AG04449 (cell line): ENCODE measurements at regions not wholly inside any gene's neighbourhood (a gene's known extent, or its start where the extent isn't known, plus 50 kb on each side); places are given as distances from the start of the nearest gene placed in this dataset.

Source experiments
- CTCF ChIA-PET: fragments of 350-600 bp; formaldehyde crosslinking; extraction: SDS; loops from one replicate; lab custom pipeline; 2021; ENCODE audit warnings: antibody characterized with exemption; lab: Yijun Ruan, JAX
- POLR2A ChIA-PET: fragments of 400-600, 350-600 bp; formaldehyde crosslinking; extraction: SDS; loops from one replicate; lab custom pipeline; 2020; ENCODE audit warnings: antibody characterized with exemption, inconsistent platforms; lab: Yijun Ruan, JAX
- DNase-seq: peaks from one replicate; pipeline ENCODE4 v3.0.0-alpha.2; 2010; ENCODE audit warnings: low read depth, low spot score
- H3K4me3 ChIP-seq: 2 replicates; pipeline ENCODE4 v1.5.1; 2011; ENCODE audit warnings: low read depth, mild to moderate bottlenecking, control low read depth, low read length
- TF ChIP-seq, protein P1 (sequence below): IDR thresholded peaks from one replicate; pipeline ENCODE4 v1.5.1; 2011; ENCODE audit warnings: mild to moderate bottlenecking, moderate library complexity, low read length, control low read depth, inconsistent platforms; ENCODE audit not compliant: insufficient read depth; ENCODE audit errors: missing control alignments

- no peak for DNase-seq
Measured at GRCh38 chr2:153163055-153163454, 315.5 kb downstream of the RPRM start.

DNA sequence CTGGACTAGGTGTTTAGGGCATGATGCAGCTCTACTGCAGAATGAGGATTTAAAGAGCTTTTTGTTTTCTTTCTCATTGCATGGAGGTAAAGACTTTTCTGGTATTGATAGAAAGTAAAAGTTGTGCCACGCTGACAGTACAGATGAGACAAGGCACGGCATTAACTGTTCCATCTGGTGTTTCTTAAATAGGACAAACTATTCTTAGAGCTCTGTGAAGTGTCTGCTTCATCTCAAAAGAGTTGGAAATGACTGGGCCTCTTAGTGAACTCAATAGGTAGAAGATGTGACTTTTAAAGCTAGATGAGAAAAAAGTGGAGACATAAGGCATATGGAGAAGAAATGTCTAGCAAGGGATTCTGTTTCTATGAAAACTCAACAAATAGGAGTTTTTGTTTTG, 321.8 kb downstream of the RPRM start:
- CTCF ChIA-PET, result no interaction called here
- POLR2A ChIA-PET, result no interaction called here

More at GRCh38 chr2:153163055-153163454, 315.5 kb downstream of the RPRM start:
- CTCF ChIA-PET, result no interaction called here
- POLR2A ChIA-PET, result no interaction called here
- no peak overlapping the region for H3K4me3 ChIP-seq
- TF ChIP-seq, protein P1, sequence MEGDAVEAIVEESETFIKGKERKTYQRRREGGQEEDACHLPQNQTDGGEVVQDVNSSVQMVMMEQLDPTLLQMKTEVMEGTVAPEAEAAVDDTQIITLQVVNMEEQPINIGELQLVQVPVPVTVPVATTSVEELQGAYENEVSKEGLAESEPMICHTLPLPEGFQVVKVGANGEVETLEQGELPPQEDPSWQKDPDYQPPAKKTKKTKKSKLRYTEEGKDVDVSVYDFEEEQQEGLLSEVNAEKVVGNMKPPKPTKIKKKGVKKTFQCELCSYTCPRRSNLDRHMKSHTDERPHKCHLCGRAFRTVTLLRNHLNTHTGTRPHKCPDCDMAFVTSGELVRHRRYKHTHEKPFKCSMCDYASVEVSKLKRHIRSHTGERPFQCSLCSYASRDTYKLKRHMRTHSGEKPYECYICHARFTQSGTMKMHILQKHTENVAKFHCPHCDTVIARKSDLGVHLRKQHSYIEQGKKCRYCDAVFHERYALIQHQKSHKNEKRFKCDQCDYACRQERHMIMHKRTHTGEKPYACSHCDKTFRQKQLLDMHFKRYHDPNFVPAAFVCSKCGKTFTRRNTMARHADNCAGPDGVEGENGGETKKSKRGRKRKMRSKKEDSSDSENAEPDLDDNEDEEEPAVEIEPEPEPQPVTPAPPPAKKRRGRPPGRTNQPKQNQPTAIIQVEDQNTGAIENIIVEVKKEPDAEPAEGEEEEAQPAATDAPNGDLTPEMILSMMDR, result no peak

GRCh38 chr2:153152036-153152435, 326.5 kb downstream of the RPRM start:
- TF ChIP-seq, protein P1, result no peak
- CTCF ChIA-PET, result no interaction called here
- POLR2A ChIA-PET, result no interaction called here
- H3K4me3 ChIP-seq, result no peak overlapping the region
- DNase-seq, result no peak

More for the DNA sequence above, 321.8 kb downstream of the RPRM start:
- no peak overlapping the region for H3K4me3 ChIP-seq
- TF ChIP-seq, protein P1, result no peak
- no peak for DNase-seq

DNA sequence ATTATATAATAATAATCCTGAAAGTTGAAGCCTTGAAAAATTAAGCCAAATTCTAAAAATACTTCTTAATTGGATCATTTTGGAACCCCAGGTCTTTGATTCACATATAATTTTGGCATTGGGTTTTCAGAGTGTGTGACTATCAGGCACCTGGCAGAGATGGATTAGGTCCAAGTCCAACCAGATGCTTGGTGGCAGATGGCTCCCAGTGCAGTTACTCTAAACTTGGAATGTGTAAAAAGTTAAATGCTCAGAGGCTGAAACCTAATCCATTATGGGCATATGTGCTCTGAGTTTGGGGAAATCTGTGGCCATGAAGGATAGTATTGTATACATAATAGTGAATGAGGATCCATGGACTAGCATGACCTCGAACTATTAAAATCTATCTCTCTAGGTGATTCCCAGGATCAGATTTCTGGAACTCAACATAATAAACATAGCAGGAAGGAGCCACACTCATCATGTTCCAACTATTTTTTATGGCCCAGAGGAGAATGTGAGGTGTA, 333.0 kb downstream of the RPRM start:
- POLR2A ChIA-PET, result no interaction called here
- CTCF ChIA-PET, result no interaction called here
- H3K4me3 ChIP-seq, result no peak overlapping the region
- TF ChIP-seq, protein P1, result no peak
- no peak for DNase-seq

DNA sequence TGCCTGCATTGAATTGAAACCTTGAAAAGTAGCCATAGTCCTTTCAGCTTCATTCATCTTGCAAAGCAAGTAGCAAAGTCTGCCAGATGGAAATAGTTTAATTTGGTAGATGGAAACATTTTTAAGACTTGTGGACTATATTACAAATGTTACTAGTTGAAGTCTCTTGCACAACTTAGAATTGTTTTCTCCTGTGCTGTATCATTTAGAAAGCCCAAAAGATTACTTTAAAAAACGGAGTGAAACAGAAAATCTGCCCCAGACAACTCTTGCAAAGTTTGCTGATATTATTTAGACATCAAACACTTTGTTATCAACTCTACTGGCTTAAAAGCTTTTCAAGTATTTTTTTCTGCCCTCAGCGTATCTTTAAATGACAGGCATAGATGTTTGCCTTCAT, 335.0 kb downstream of the RPRM start:
- no peak overlapping the region for H3K4me3 ChIP-seq
- TF ChIP-seq, protein P1, result no peak
- no peak for DNase-seq
- POLR2A ChIA-PET, result no interaction called here
- CTCF ChIA-PET, result no interaction called here

DNA sequence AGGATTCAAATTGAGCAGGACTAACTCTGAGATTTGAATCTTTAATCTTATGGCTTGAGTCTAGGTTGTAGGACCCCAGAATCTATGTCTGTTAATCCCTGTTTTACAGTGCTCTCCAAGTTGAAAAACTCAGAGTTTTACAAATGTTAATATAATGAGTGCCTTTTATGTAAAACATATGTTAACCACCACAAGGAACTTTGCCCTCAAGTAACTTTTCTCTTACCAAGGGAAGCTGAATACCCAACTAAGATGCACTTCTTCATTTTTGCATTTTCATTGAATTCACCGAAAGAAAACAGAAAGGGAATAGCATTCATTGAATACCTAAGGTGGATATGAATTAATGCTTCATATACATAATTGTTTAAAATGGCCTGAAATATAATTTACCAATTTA, 338.1 kb downstream of the RPRM start:
- no peak for DNase-seq
- CTCF ChIA-PET, result no interaction called here
- no peak overlapping the region for H3K4me3 ChIP-seq
- TF ChIP-seq, protein P1, result no peak
- POLR2A ChIA-PET, result no interaction called here
